NCI-H1930 (cell line): ENCODE measurements at regions not wholly inside any gene's neighbourhood (a gene's known extent, or its start where the extent isn't known, plus 50 kb on each side); places are given as distances from the start of the nearest gene placed in this dataset.

Experiments used
- DNase-seq, 2 experiments: peaks; one replicate each; lab custom pipeline; 2025; lab: John Stamatoyannopoulos, UW

DNA sequence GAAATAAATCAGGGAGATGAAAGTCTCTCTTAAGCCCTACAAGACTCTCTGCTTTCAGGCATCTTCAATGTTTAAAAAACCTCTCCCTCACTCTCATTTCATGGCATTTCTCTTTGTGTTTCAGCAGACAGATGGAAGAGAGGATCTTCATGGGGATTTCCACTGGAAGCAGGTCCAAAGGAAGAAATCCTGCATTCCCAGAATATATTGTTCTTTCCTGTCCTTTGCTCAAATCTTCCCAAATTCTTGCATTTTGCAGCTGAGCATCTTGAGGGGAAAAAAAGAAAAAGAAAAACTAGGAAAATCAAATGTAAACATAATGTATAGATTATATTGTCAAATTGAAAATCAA, 382.2 kb downstream of the ENC1 start:
- no peak for DNase-seq

DNA sequence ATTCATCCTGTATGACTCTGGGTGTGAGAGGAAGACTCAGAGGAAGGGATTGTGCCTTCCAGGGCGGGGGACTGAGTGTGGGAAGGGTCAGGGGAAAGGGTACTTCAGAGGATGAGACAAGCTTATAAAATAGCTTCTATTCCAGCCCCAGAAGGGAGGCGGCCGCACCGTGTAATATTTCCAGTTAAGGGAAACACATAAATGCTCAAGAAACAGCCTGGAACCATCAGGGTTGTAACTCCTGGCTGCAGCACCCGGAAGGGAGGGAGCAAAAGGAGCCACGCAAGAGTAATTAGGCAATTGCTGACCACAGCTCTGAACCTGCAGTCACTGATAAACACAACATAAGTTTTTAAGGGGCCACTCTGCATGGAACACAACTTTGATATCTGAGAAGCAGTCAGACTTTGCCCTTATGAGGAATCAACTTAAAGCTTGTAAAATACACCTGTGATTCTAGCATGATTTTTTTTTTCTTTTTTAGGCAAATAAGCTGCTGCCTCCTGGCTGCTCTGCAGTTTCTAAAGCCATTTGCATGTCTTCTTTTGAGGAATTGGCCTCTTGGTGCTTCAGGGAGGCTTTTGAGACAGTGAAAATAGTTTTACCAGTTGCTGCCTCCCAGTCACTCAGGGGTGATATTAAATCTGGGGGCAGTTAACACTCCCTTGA, 382.7 kb downstream of the ENC1 start:
- no peak for DNase-seq

DNA sequence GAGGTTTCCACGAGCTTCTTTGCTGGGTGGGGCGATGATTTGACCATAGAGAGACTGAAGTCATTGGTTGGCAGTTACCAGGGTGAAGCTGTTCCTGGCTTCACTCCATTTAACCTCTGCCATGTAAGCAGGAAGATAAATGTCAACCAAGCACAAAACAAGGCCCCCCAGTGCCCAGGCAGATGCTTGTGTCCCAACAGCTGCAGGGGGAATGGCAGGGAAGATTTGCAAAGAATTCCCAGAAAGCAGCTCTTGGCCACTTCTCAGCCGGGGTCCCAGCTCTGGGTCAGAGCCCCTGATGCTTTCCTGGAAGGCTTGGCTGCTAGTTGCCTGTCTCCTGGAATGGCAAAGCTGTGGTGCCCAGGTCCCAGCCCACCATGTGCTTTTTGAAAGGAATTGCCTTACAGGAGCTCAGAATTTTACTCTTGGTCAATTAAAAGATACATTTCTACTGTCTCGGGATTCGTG, 383.4 kb downstream of the ENC1 start:
- no peak for DNase-seq

DNA sequence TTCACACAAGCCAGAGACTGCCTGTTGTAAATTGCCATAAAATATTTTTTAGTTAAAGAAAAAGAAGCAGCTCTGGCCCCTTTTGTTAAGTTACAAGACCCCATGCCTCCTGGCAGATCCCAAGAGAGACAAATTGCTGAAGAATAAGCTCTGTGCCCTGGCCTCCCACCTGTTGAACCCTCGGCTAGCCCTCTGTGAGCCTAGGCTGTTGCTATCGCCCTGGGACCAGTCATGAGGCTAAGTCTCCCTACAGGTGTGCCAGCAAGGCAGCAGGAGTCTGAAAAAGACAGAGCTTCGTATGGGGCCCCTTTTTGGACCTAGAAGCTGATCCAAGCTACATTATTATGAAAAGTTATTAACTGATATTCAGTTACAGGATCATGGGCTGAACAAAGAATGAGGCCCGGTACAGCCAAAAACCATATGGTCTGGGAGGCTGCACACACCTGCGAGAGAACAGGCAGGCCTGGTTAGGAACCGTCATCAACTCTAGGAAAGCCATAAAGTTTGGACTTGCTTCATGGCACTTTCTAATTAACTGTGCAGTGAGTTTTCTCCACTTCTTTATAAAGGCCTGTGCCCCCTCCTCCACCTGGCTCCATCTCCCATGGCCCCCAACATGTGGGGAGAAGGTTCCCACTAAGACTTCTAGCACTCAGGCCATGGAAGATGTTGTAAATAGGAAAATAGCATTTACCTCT, 384.7 kb downstream of the ENC1 start:
- no peak for DNase-seq

DNA sequence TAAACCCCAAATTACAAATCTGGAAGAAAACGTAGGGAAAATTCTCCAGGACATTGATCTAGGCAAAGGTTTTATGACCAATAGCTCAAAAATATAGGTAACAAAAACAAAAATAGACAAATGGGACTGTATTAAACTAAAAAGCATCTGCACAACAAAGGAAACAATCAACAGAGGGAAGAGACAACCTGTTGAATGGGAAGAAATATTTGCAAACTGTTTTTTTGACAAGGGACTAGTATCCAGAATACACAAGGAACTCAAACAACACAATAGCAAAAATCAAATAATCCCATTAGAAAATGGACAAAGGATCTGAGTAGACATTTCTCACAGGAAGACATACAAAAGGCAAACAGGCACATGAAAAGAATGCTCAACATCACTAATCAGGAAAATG, 386.3 kb downstream of the ENC1 start:
- peak in 1 of 2 experiments; percentile 4 for DNase-seq

DNA sequence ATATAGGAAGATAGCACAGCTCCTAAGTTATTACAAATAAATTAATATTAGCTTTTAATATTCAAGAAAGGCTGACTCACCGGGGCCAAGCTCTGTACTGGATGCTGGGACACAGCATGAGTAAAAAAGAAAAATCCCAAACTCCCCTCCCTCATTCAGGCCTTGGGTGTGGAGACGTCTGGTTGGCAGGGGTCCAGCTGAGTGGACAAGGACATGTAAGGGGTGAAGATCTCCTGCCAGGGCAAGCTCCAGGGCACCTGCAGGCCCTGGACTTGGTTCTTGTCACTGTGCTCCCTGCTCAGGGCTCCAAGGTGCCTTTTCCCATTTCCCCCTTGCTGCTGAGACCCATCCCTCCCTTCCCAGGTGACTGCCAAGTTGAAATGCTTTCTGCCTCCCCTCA, 388.5 kb downstream of the ENC1 start:
- no peak for DNase-seq

DNA sequence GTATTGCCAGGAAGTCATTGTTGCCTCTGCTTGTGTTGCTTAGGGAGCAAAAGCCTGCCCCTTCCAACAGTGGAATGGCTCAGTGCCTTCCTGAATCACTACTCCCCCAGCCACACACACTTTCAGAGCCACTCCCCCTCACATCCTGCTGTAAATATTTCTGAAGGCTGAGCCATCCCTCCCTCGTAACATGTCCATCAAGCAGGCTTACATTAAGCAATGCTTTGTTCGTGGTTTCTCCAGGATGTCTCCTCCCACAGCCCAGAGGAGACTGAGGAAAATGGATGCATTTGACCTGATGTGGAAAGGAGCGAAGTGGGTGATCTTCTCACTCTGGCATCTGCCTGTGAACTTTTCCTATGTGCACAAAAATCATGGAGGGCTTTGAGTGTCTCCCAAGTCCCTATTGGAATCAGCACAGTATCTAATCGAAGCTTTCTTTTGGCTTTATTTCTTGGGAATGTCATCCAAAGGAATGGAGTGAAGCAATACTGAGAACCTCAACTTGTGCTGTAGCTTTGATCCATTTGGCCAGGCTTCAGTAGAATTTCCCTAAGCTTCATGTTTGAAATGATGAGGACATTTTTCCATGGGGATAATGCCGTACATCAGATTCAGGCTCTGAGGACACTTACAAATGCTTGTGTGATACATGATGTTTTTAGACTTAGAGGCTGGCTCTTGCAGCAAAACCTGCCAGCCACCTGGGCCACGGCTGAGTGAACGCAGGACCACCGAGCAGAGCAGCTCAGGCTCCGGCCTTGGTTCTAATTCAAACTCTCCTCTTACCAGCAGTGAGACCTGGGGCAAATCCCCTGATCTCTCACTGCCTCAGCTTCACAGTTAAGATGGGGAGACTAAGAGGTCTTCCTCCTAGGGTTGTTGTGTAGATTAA, 389.1 kb downstream of the ENC1 start:
- DNase-seq: no peak

DNA sequence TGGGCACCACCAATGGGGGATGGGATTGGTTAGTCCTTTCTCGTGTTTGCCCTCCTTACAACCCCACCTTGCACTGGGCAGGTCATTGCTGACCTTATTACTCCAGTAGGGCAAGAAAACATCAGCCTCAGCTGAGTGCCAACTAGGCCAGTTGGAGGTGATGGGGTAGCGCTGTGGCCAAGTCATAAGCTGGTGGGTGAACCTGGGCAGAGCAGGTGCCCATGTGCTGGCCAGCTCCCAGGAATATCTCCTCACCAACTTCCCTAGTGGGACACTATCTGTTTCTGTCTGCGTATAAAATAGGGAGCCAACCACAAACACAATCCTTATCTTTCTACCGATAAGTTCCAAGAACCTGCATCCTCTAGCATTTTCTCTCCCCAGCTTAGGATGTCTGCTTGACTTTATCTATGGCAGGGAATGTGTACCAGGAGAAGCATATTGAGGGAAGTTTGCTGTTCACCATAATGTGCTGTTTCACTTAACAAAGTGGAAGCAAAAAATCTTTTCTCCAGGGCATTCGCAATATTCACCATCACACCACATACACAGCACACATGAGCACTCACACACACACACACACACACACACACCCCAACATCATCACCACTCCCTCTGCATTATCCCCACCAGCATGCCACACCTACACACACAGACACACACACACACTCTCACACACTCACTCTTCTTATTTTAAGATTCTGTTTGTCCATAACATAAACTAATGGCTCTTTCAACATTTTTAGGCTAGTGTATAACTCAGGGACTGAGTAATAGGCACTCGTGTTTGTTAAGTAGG, 390.0 kb downstream of the ENC1 start:
- DNase-seq: no peak

DNA sequence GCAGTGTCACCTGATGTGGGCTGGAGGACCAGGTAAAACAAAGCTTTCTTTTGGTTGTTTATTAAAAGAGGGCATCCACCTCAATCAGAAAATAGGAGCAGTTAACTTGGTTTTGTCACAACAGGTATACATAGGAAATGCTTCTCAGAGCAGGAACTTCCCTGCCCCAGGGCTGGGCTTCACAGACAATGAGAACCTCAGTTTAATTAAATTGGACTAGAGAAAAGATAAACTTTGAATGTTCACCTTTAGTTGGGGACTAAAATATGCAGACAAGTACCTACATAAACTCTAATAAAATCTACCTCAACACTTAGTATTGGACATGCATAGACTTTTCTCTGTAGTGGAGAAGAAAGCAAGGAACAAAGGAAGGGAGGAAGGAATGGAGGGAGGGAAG, 392.0 kb downstream of the ENC1 start:
- no peak for DNase-seq

DNA sequence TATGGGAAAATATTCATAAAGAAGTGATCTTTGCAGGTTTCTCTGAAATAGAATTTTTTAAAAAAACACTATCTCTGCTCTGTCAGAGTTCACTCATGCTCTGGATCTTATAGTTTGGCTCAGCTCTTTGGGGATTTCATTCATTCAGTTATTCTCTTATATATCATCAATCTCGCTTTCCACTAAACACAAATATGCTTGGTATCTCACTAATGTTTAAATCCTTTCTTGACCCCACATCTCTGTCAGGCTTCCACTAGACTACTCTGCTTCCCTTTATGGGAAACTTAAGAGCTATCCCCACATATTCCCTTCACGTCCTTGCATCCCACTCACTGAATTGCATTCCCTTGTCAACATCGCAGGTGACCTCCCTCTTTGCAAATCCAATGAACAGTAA, 396.1 kb downstream of the ENC1 start:
- no peak for DNase-seq

DNA sequence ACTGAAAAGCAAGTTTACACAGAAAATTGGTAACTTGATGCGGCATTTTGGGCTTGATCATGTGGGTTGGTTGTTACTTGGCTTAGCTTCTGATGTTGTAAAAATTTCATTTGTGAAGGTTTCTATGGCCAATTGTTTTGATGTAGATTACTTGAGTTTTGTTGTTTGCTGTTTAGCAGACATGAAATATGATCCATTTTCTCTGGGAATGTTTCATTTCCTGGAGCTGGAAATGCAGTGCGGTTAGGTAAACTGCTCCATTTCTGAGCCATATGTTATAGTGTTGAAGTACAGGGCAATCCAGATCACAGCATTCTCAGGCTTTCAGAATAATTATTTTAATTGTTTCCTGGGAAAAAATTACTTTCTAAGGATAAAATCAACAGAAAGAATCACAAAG, 396.9 kb downstream of the ENC1 start:
- no peak for DNase-seq

DNA sequence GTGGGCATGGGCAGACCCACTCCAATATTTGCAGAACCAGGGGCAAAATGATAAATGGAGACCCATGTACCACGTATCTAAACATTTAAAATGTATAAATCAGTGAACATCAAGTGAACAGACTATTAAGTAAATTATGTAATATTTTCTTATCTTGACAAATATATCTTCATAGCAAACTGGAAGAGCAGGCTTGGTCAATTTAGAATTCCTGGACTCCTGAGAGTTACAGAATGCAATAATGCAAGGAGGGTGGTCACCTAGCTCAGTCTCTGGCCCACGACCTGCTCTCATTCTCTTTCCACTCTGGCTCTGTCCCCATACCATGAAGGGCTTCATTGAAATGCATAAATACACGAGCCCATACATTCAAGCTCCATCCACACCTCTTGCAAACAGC, 398.0 kb downstream of the ENC1 start:
- no peak for DNase-seq

DNA sequence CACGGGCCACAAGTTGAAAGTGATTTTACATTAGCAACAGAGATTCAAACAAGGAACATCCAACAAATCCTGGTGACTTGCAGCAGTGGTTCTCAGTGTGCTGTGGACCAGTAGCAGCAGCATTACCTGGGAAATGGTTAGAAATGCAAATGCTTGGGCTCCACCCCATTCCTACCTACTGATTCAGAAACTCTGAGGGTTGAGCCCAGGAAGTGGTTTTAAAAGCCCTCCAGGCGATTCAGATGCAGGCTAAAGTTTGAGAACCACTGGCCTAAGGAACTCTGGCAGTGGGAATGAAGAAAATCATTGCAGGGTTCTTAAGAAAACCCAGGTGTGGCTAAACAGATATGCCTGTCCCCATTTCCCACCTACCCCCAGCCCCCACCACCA, 398.8 kb downstream of the ENC1 start:
- no peak for DNase-seq

DNA sequence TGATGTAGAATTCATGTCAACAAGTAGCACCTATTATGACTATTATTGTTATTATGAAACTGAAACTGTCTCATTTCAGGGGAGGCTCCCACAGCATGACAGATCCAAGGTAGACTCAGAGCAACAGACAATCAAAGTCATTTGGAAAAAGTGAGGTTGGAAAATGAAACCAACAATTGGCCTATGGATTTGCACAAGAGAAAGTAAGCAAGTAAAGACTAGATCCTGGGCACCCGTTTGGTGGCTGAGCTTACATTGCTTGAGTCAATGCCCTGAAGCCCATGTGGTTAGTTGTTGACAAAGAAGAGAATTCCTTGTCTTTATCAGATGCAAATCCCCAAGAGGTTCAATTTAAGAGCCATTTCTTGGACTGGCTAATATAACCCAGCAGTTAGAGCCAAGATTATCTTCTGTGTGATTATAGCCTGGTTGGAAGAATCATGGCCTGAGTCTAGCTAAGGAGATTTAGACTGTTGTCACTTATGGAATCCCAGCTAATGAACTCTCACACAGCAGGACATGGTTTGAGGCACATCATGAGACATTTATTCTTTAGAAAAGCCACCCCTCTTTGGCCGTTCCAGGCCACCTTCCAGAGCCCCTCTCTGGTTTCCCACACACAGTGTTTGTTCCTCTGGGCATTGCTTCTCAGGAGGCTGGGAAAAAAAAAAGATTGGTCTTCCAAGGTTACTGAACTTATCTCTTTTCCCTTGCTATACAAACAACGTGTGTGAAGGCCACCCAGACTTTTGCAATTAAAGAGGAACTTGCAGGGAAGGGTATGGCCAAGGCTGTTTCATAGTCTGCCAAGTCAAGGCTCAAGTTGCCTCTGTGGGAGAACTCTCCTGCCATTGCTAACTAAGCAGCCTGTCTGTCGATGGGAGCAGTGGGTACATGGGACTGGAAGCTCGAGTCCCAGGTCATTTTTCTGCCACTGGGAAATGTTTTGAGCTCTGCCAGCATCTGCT, 399.5 kb downstream of the ENC1 start:
- no peak for DNase-seq

DNA sequence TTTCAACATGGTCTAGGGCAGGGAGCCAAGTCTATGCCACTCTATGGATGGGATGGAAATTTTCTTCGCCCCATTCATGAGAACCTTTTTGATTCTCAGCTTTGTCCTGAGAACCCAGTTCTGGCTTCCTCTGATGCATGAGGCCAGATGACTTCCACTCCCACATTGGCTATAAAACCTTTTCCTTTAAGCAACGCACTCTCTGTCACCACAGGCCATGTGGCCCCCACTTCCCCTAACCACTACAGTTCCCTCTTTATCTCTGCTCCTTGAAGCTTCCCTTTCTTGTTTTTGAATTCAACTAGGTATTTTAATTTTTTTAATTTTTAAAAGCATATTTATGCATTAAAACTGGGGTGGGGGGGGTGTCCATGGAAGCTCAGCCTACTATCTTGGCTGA, 401.3 kb downstream of the ENC1 start:
- no peak for DNase-seq

DNA sequence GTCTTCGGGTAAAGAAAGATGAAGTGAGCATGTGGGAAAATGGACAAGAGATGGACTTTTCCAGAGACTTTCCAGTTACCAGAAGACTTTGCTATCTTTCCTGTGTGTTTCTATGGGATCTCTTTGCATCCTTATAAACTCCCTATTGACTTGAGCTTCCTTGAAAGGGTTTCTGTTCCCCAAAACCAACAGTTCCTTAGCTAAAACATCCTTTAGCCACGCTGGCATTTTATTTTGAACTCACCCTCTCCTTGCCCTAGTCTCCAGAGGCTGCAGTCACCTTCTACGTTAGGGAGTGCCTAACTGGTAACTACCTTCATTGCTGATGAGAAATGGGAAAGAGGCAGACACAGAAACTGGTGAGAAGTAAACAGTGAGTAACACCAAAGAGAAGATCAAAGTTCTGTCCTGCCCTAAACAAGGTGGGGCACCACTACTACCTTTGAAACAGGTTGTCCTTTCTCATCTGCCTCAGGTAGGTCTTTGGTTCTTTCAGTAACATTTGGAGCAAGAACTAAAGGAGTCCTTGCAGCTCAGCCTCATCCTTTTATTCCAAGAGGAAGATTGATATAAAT, 402.9 kb downstream of the ENC1 start:
- no peak for DNase-seq

DNA sequence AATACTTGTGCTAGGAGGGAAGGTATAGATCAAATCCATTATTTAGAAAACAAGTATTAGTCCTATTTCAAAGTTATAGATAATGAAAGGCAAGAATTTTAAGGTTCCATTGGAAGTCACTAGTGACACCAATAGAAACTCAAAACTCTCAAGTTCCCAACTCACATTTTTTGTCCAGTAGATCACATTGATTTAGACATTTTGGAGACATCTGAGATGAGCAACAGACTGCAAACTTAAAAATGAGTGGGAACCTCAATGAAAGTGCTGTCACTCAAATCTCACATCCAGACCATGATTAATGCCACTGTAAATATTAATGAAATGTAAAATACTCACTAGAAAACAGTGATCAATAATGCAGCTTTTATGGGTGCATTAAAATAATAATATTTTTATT, 405.0 kb downstream of the ENC1 start:
- DNase-seq: no peak

DNA sequence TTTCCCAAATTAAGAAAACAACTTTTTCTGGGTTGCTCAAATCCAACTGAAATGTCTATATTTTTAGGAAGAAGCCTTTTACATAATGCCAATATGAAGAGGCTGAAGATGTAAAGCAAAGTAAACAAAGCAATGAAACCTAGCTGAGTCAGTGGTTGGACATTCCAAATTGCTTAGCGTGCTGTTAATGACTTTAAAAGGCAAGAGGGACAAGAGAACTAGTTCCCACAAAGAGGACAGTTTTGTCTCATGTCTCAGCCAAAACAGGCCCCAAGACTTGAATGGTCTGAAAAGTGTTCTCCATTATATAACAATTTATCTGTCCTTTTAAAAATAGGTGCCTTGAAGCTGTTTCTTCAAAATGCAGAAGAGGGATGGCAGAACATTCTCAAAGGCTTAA, 407.0 kb downstream of the ENC1 start:
- no peak for DNase-seq

DNA sequence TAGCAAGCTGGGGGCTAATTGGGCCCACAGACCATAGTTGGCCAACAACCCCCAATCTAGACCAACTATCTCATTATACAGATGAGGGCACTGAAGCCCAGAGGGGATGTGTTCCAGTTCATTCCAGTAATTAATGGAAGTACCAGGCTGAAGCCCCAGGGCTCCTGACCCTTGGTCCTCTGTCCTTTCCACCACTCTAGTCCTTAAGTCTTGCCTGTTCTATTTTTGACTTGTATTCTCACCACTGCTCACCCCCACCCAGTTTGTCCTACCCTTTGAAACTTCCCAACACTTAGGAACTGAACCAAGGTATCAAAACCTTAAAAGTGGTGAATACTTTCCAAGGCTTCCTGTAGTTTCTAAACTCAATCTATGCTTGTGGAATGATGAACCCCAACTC, 407.4 kb downstream of the ENC1 start:
- DNase-seq: no peak

DNA sequence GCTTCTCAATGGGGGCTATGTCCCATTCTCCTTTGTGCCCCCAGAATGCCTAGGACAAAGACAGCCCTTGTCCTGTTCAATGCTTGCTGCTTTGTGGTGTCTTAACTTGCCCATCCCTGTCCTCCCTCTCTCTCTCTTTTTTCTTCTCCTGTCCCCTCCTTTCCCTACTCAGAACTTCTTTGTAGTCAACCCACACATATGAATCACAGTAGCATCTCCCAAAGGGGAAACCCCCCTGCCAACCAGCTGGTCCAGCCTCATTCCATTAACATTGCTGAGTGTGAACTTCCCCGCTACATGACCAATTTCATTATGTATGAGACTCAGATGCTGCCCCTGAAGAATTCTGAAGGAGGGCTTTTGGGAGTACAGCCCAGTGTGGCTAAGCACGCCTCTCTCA, 408.3 kb downstream of the ENC1 start:
- DNase-seq: no peak

DNA sequence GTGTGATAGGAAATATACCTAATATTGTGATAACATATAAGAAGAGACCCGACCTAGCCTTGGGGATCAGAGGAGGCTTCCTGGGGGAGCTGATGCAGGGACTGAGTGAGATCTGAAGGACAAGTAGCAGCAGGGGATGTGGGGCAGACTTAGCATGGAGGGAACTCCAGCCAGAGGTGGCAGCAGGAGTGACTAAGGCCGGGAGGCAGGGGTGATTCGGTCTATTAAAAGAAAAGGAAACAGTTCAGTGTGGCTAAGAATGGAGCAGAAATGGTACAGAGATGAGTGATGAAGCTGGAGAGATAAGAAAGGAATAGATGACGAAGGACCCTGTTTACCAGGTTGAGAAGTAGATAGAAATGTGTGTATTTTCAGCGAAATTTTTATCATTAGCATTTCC, 408.8 kb downstream of the ENC1 start:
- no peak for DNase-seq
